Activated T-cell treated with anti-CD3 and anti-CD28 coated beads for 1 hour (primary cell): ENCODE measurements at regions not wholly inside any gene's neighbourhood (a gene's known extent, or its start where the extent isn't known, plus 50 kb on each side); places are given as distances from the start of the nearest gene placed in this dataset.
"Not testable (repeated sequence)": the region's sequence is repeated elsewhere in the genome, so short reads cannot be mapped to it uniquely, and the experiment has no call there.

Experiments
- DNase-seq: peaks from one replicate; pipeline ENCODE4 v3.0.0-alpha.2; 2020; ENCODE audit warnings: low read depth

DNA sequence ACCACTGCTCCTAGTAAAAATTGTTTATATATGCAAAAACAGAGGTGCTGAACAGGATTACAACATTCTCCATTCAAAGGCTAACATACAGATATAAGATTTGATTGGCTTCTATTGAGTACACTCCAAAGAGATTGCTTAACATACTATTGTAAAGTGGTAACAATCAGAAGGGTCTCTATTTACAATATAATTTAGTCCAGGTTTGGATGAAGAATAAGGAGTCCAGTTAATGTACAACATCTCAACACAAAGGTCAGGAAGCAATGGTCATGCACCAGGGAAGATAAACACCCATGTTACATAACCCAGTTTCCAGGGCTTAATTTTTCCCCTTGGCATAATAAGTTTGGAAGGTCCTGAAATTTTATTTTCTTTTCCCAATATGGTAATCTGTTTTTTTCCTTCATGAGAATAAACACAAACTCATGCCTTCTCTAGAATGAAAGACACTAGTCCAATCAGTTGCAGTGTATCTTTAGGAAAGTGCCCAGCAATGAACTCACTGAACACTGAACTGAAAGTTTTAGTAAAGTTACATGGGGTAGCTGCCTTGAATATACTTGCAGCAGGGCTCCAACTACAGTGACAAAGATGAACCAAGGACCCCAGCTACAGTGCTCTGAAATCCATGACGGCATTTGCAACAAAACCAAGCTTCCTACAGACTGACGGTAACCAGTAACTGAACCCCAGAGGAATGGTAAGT, 255.3 kb upstream of the GJE1 start:
- DNase-seq, result no peak

DNA sequence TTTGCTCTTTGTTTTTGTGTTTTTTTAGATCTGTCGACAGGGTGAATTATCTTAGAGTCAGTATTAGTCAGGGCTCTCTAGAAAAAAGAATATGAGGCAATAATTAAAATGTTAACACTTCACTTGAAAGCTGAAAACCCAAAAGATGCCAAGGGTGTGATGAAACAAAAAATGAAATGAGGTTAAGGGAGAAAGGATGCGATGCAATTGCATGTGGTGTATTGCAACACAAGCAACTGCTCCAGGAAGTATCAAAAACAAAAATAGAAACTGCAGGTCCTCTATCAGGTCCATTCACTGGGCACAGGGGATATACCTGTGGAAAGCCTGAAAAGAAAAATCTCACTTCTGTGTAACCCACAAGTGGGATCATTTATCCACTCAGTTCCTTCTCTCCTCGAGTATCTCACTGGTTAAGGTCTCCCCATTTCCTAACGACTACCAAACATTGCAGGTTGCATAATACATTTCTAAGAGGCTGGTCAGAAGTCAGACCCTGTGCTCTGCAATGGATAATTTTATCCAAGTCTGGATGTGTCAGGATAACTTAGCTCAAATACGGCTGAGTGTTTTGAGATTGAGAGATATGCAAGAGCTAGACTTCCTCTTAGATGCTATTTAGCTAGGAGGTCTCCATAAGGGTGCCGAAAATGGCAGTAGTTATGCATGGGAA, 257.7 kb upstream of the GJE1 start:
- DNase-seq, result no peak

DNA sequence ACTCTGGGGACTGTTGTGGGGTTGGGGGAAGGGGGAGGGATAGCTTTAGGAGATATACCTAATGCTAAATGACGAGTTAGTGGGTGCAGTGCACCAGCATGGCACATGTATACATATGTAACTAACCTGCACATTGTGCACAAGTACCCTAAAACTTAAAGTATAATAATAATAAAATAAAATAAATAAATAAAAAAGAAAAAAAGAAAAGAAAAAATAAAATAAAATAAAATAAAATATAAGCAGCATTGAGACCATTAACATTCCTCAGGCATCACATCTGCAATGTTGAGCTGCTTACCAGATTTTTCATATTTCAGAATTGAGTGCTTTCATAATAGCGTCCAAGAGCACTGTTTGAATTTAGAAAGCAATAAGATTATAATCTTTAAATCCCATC, 263.2 kb upstream of the GJE1 start:
- not testable (repeated sequence) for DNase-seq

DNA sequence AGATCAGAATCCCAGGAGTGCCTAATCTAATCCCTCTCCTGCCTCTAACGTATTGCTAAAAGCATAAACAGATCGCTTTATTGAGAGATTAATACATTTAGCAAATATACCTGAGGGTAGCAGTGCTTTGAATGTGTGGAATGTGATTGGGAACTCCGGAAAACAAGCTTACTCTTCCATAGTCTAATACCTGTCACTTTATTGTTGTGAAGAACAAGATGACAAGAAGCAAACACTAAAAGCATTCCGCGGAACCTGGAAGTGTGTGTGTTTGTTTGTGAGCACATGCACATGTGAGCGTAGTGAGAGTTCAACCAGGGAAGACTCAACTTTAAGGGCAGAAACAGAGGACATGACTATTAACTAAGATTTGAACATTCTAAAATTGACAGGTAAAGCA, 265.0 kb upstream of the GJE1 start:
- no peak for DNase-seq

DNA sequence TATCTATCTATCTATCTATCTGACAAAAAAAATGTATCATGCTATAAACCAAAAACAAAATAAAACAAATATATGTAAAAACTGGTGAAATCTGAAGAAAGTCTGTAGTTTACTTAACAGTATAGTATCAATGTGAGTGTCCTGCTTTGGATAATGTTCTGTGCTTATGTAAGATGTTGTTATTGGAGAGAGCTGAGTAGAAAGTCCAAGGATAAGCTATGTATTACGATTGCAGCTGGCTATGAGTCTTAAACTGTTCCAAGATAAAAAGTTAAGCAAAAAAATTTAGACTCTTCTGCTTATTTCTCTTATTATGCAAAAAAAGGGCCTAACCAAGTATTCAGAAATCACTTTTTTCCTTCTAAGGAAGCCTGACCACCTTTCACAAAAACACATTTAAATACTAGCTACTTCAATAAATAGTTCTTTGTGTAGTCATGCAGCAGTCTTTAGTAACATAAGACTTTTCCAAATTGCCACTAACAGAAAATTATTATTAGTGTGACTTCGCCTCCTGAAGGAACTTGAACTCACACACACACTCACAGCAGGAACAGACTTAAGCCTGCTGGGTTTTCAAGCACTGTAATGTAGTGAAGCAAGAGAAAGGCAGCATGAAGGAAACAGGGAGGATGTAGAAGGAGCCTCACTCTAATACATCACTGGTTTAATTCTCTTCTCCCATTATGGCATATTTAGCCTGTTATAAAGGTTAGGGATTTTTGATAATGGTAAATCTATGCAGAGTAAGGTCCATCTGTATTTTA, 265.8 kb upstream of the GJE1 start:
- DNase-seq, result no peak

DNA sequence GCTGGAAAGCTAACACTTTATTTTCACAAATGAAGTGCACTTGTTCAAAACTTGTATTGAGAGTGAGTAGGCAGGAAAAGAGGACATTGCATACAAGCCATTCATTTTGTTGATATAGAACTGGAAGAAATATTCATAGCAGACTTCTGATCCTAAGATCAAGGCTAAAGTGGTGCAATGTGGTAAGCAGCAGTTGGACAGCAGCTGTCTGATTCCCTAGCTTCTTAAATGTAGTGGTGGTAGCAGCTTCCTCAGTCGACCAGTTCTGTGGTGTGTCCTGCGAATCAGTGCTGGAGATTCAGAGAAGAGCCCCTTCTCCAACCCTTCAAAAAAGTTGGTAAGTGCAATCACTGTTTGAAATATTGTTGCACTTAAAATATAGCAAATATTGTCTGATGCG, 281.7 kb upstream of the GJE1 start:
- DNase-seq, result no peak

DNA sequence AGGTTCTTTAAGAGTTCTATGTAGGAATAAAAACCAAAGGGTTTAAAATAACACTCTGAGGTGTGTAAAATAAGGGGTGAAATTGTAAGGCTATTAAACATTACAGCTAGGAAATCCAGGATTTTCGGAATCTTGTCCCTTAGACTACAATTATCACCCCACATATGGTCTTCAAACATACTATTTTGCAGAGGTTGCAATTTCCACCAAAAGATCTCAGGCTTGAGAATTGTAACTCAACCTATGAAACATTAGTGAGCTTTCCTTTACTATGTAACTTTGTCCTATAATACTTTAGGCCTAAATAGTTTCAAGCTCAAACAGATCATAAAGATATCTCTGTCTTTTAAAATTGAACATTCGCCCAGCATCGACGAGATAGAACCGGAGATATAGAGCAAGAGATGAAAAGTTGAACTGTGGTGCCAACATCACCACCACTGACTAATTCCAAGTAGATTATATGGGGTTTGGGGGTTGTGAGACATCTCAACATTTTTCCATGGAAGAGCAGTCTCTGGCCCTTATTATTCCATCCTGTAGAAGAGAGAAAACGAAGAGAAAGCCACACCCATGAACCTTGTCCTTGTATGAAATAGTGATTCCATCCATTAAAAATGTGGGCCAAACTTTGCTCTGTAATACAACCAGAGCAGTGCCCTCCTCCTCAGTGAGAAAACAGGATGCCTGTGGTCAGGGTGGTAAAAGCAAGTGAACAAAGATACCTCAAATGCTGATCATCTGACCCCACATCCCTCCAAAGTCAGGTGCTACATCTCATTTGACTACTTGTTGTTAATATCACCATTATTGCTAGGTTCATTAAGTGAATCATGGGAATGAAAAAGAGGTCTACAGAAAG, 284.5 kb upstream of the GJE1 start:
- DNase-seq, result no peak

DNA sequence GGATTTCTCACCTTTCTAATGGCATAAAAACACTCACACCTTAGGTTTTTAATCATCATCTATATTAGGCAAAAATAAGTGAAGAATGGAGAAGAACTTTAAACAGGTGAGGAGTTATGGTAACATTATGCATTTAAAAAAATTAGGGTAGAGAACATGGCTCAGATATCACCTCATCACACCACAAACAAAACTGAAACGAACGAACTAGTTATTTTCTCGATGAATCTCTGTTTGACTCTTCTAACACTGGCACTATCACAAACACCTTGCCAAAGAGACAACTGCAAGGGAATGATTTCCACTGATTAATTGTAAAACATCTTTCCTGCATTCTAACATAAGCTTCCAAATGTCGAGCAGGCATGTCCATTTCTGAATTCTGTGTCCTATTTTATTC, 286.1 kb upstream of the GJE1 start:
- no peak for DNase-seq

DNA sequence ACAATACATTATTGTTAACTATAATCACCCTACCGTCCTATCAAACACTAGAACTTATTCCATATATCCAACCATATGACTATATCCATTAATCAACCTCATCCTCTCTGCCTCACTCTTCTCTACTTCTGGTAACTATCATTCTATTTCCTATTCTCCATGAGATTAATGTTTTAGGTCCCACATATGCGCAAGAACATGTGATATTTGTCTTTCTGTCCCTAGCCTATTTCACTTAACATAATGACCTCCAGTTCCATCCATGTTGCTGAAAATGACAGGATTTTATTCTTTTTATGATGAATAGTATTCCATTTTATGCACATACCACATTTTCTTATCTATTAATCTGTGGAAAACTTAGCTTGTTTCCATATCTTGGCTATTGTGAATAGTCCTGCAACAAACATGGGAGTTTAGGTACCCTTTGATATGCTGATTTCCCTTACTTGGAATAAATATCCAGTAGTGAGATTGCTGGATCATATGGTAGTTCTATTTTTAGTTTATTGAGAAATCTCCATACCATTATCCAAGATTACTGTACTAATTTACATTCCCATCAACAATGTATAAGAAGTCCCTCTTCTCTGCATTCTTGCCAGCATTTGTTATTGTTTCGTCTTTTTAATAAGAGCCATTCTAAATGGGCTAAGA, 289.4 kb upstream of the GJE1 start:
- DNase-seq, result no peak

DNA sequence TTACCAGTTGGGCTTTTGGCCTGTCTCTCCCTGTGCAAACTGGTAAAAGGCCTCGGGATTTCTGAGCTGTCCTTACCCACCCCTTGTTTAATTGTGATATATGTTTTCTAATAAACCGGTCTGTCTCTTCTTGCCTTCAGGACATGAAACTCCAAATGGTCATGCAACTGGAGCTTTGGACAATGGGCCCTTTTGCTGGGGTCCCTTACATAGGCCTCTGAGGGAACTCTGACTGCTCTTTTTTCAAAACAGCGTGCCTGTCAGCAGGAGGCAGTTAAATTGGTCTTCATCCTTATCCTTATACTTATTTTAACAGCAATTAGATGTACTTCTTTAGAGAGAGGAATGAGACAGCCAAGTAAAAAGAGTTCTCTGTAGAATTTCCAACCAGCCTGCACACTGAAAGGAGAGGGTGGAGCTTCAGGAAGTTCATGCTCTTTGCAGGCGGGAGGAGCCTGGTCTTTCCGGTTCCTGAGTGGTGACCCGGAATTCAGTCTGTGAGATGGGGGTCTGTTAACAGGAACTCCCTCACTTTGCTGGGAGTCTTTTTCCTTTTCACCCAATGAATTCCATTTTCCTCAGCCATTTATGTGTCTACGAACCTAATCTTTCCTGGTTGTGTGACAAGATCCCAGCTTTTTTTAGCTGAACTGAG, 299.6 kb upstream of the GJE1 start:
- no peak for DNase-seq

DNA sequence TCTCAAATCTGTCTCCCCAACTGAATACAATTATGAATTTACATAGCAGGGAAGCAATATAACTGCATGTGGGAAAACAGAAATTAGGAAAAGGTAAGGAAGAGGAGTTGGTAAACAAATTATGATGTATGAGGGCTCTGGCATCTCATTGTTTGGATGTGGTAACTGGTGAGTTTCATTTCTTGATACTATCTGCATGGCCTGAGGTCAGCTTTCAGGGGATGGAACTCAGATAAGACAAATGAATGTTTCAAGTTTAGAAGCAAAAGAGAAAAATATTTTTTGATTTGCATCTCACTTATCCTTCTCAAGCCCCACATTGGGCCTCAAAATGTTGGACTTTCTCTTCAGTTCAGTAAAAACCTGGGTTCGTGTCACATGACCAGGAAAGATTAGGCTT, 302.2 kb upstream of the GJE1 start:
- DNase-seq, result no peak

DNA sequence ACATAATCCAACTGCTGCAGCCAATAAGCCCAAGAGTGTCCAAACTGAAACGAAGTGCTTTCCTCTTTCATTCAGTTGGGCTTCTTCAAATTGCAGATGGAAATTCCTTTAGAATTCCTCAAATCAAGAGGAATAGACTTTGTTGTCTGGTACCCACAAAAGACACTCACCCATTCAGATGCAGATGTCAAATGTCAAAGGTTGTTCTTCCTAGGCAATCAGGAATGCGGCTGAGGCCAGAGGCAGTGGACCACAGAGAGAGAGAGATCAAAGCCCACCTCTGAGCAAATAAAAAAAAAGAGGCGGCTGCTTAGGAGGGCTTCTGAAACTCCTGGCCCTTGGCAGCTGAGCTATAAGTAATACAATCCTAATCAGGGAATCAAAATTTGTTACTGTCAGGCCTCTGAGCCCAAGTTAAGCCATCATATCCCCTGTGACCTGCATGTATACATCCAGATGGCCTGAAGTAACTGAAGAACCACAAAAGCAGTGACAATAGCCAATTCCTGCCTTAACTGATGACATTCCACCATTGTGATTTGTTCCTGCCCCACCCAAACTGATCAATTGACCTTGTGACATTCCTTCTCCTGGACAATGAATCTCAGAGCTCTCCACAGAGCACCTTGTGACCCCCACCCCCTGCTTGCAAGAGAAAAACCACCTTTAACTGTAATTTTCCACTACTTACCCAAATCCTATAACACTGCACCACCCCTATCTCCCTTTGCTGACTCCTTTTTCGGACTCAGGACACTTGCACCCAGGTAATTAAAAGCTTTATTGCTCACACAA, 303.0 kb upstream of the GJE1 start:
- no peak for DNase-seq

DNA sequence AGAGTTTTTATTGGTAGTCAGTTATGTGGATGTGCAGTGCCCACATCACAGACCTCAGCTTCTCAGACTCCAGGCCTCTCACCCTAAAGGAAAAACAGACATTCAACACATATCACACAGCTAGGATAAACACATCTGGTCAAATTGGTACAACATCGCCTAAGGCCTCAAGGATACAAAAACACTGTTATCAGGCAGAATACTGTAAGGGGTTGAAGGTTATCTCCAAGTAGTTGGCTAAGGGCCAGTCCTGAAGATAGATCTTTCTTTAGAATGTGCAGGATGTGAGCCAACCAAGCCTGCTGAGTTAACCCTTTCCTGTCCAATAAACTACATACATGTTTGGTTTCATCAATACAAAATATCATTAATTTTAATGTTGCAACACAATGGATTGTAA, 308.4 kb upstream of the GJE1 start:
- no peak for DNase-seq

DNA sequence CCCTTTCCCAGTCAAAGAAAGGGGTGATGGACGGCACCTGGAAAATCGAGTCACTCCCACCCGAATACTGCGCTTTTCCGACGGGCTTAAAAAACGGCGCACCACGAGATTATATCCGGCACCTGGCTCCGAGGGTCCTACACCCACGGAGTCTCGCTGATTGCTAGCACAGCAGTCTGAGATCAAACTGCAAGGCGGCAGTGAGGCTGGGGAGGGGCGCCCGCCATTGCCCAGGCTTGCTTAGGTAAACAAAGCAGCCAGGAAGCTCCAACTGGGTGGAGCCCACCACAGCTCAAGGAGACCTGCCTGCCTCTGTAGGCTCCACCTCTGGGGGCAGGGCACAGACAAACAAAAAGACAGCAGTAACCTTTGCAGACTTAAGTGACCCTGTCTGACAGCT, 317.7 kb upstream of the GJE1 start:
- not testable (repeated sequence) for DNase-seq

DNA sequence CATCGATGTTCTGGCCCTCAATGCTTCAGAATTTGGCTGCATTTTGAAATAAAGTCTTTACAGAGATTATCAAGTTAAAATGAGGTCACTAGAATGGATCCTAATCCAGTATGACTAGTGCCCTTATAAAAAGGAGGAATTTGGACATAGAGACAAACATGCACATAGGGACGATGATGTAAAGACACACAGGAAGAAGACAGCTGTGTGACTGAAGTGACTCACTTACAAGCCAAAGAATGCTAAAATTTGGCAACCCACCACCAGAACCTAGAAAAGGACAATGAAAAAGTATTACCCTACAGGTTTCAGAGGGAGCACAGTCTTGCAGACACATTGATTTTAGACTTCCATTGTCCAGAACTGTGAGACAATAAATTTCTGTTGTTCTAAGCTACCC, 322.8 kb upstream of the GJE1 start:
- no peak for DNase-seq

DNA sequence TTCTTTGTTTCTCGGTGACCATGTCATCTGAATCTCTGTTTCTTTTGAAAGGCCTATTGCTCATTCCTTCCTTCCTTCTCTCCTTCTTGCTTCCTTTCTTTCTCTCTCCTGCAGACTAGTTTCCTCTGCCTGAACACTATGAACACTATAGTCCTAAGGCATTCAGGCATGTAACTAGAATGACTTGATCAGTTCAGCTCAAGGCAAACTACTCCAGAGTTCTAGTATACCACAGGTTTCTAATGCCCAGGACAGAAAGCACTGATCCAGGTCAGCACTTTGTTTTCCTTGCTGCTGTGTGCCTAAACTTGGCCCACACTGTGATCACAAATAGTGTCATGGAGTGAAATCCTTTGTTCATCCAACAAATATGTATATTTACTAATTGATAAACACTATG, 324.1 kb upstream of the GJE1 start:
- no peak for DNase-seq

DNA sequence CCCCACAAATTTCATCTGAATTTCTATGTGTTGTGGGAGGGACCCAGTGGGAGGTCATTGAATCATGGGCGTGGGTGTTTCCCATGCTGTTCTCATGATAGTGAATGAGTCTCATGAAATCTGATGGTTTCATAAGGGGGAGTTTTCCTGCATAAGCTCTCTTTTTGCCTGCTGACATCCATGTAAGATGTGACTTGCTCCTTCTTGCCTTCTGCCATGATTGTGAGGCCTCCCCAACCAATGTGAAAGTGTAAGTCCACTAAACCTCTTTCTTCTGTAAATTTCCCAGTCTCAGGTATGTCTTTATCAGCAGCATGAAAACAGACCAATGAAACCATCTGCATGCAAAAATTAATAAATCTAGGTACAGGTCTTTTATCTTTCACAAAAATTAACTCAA, 331.8 kb upstream of the GJE1 start:
- DNase-seq, result not testable (repeated sequence)

DNA sequence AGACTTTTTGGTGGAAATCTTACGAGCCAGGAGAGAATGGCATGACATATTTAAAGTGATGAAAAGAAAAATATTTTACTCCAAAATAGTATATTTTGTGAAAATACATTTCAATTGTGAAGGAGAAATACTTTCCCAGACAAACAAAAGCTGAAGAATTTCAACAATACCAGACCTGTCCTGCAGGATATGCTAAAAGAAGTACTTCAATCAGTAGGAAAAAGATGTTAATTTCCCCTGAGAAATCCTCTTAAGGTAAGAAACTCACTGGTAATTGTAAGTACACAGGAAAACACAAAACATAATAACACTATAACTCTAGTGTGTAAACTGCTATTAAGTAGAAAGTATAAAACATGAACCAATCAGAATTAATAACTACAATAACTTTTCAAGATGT, 341.8 kb upstream of the GJE1 start:
- no peak for DNase-seq

DNA sequence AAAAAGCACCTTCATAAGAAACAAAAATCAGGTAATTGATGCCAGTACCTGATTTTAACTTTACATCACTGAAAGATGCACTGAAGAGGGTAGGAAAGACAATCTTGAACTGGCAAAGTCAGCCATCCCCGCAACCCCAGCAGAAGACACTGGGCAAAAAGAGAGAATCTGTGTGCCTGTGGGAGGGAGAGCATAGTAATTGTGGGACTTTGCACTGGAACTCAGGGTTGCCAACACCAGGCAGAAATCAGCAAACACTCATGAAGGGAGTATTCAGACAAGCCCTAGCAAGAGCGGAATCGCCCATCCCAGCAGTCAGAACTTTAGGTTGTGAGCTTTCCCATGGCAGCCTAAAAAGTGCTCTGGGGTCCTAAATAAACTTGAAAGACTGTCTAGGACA, 344.6 kb upstream of the GJE1 start:
- DNase-seq, result no peak

DNA sequence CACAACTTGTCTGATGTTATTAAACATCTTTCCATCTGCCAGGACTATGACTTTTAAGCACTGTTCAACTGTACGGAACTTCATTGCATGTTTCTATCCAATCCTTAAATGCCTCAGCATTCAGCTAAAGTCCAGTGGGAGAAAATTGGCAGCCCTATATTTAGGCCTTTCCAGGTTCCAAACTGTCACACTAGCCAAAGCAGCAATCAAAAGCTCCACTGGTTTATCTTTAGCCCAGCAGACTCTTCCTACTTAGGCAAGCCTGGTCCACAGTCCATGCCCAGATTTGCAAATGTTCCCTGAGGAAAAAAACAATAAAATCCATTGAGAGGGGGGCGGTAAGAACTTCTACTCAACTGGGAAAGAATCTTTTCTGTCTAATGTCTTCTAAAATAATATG, 349.1 kb upstream of the GJE1 start:
- DNase-seq, result no peak

DNA sequence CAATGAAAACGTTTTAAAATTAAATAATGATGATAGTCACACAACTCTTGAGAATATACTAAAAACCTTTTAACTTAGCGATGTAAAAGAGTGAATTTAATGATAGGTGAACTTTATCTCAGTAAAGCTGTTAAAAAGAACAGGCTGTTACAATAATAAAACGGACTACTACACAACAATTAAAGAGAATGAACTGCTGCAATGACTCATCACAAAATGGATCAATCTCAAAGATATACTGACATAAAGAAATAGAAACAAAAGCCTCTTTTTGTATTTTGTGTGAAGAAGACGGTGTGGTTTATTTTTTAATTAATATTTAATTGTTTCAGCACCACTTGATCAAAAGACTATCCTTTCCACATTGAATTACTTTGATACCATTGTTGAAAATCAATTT, 352.4 kb upstream of the GJE1 start:
- no peak for DNase-seq
